ENCODE measurements at regions not wholly inside any gene's neighbourhood (a gene's known extent, or its start where the extent isn't known, plus 50 kb on each side); places are given as distances from the start of the nearest gene placed in this dataset.

DNA sequence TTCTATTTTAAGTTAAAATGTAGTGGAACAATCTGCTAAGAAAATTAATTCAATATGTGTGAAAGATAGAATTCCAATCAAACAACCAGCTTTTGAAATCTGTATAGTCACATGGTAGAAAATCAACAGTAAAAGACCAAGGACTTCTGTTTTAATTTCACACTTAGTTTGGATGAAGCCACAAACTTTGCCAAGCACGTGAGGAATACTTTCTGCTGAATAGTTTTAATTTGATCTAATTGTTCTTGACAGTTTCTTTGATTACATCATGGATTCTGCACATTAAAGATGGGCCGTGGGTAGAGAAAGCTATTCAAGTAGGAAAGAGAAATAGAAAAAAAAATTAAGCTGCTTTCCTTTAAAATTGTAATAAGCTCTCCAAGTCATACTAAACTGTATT is 137.9 kb upstream of the FAM241A start (continued):
- TF ChIP-seq, protein P1, sequence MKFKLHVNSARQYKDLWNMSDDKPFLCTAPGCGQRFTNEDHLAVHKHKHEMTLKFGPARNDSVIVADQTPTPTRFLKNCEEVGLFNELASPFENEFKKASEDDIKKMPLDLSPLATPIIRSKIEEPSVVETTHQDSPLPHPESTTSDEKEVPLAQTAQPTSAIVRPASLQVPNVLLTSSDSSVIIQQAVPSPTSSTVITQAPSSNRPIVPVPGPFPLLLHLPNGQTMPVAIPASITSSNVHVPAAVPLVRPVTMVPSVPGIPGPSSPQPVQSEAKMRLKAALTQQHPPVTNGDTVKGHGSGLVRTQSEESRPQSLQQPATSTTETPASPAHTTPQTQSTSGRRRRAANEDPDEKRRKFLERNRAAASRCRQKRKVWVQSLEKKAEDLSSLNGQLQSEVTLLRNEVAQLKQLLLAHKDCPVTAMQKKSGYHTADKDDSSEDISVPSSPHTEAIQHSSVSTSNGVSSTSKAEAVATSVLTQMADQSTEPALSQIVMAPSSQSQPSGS (IDR thresholded peaks at IDR 0.05; ENCODE audit: low read length), result no peak
- no peak for TF ChIP-seq CBX8 (IDR thresholded peaks at IDR 0.05; ENCODE audit: borderline replicate concordance, low read depth, low read length)
- no peak for TF ChIP-seq MAFK (IDR thresholded peaks at IDR 0.05; ENCODE audit: low read depth, low read length)
- TF ChIP-seq NRF1 (IDR thresholded peaks at IDR 0.05; ENCODE audit: low read depth, low read length), result no peak
- TF ChIP-seq BACH1 (IDR thresholded peaks at IDR 0.05; ENCODE audit: low read length), result no peak
- TF ChIP-seq BCL11A (IDR thresholded peaks at IDR 0.05; ENCODE audit: low read depth in 2 of 2, low read length in 2 of 2), result no peak
